ENCODE measurements at regions not wholly inside any gene's neighbourhood (a gene's known extent, or its start where the extent isn't known, plus 50 kb on each side); places are given as distances from the start of the nearest gene placed in this dataset.
"Not testable (repeated sequence)": the region's sequence is repeated elsewhere in the genome, so short reads cannot be mapped to it uniquely, and the experiment has no call there.

GRCh38 chr5:106412606-106413005 lies 1258.1 kb downstream of the EFNA5 start:
- no peak for DNase-seq

- no peak for DNase-seq
Observed at GRCh38 chr5:106408570-106408969, 1262.2 kb downstream of the EFNA5 start.

- DNase-seq = no peak
Observed at GRCh38 chr5:106408141-106408540, 1262.6 kb downstream of the EFNA5 start.

- no peak for DNase-seq
Observed at GRCh38 chr5:106401561-106401960, 1269.2 kb downstream of the EFNA5 start.

- no peak for DNase-seq
Observed at GRCh38 chr5:106399391-106399790, 1271.3 kb downstream of the EFNA5 start.

GRCh38 chr5:106397700-106398099 lies 1273.0 kb downstream of the EFNA5 start:
- DNase-seq = no peak

GRCh38 chr5:106393276-106393675 lies 1277.5 kb downstream of the EFNA5 start:
- DNase-seq = no peak

- no peak for DNase-seq
Observed at GRCh38 chr5:106392766-106393165, 1278.0 kb downstream of the EFNA5 start.

- not testable (repeated sequence) for DNase-seq
Observed at GRCh38 chr5:106387767-106388166, 1283.0 kb downstream of the EFNA5 start.

GRCh38 chr5:106386287-106386686 lies 1284.5 kb downstream of the EFNA5 start:
- DNase-seq = no peak

GRCh38 chr5:106380736-106381135 lies 1290.0 kb downstream of the EFNA5 start:
- DNase-seq = no peak

- no peak for DNase-seq
Observed at GRCh38 chr5:106376522-106376921, 1294.2 kb downstream of the EFNA5 start.

GRCh38 chr5:106374956-106375355 lies 1295.8 kb downstream of the EFNA5 start:
- no peak for DNase-seq

- no peak for DNase-seq
Observed at GRCh38 chr5:106368021-106368420, 1302.7 kb downstream of the EFNA5 start.

- DNase-seq = no peak
Observed at GRCh38 chr5:106367281-106367680, 1303.5 kb downstream of the EFNA5 start.

- DNase-seq = no peak
Observed at GRCh38 chr5:106363578-106363977, 1307.2 kb downstream of the EFNA5 start.

GRCh38 chr5:106361905-106362304 lies 1308.8 kb downstream of the EFNA5 start:
- no peak for DNase-seq

- DNase-seq = no peak
Observed at GRCh38 chr5:106331415-106331814, 1339.3 kb downstream of the EFNA5 start.

- no peak for DNase-seq
Observed at GRCh38 chr5:106324356-106324755, 1346.4 kb downstream of the EFNA5 start.

- DNase-seq = no peak
Observed at GRCh38 chr5:106321242-106321641, 1349.5 kb downstream of the EFNA5 start.

GRCh38 chr5:106314221-106314824 lies 1356.4 kb downstream of the EFNA5 start:
- DNase-seq = no peak

- DNase-seq = no peak
Observed at GRCh38 chr5:106312360-106312759, 1358.4 kb downstream of the EFNA5 start.

- DNase-seq = no peak
Observed at GRCh38 chr5:106311230-106311915, 1359.4 kb downstream of the EFNA5 start.

- no peak for DNase-seq
Observed at GRCh38 chr5:106307265-106307664, 1363.5 kb downstream of the EFNA5 start.
